ENCODE measurements at regions not wholly inside any gene's neighbourhood (a gene's known extent, or its start where the extent isn't known, plus 50 kb on each side); places are given as distances from the start of the nearest gene placed in this dataset.

DNA sequence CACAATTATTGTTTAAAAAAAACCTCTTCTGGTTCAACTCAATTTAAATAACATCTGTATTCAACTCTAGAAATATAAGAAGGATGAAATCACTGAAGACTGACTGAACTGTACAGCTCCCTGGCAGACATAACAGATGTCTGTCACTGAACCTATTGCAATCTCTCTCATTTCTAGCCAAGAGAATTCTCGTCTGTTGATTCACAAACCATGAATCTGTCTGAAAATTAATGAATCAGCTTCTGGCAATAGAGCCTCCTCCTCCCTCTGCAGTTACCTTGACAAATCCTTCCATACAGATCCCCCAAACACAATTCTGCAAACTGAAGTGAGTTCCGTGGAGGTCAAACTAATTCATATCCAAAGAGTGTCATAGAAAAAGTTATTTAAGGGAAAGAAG, 561.4 kb downstream of the PYDC2 start:
- 63% methylated on average over 1 of the region's 2 CpGs for WGBS
- H3K4ac ChIP-seq (ENCODE audit: low read depth in 1 of 2, low read length in 2 of 2), result no peak overlapping the region
- no peak overlapping the region for H3K18ac ChIP-seq (ENCODE audit: low read depth in 1 of 2, low read length in 2 of 2)

GRCh38 chr3:192024751-192025150, 563.8 kb downstream of the PYDC2 start:
- Histone ChIP-seq H3K23ac (ENCODE audit: low read length in 2 of 2) (no peak overlapping the region), H3K4me1 (ENCODE audit: control insufficient read depth, insufficient read depth, low read depth, low read length) (no peaks in the 10 kb centered on the region), H2BK5ac (ENCODE audit: low read depth, low read length, poor library complexity, severe bottlenecking) (no peak overlapping the region), H4K8ac (ENCODE audit: low read length) (no peak overlapping the region), H2AK5ac (ENCODE audit: low read length, severe bottlenecking) (peak overlapping the region; percentile 19), H2BK15ac (ENCODE audit: low read depth, poor library complexity, severe bottlenecking) (no peak overlapping the region), H3K27ac (ENCODE audit: low read length, poor library complexity, severe bottlenecking) (no peak overlapping the region), H3K9ac (ENCODE audit: low read length) (no peak overlapping the region), H3K79me1 (replicated peaks; ENCODE audit: low read length, poor library complexity, severe bottlenecking) (no peaks in the 10 kb centered on the region), H3K36me3 (ENCODE audit: control insufficient read depth in 1 of 2, insufficient read depth in 2 of 2, low read depth in 1 of 2, low read length in 2 of 2) (no peaks in the 10 kb centered on the region), H3K4me2 (ENCODE audit: low read length, poor library complexity, severe bottlenecking) (no peak overlapping the region), H2AFZ (ENCODE audit: low read depth, low read length) (no peak overlapping the region), H3K27me3 (ENCODE audit: control insufficient read depth in 1 of 2, insufficient read depth in 1 of 2, low read length in 2 of 2) (no peaks in the 10 kb centered on the region), H4K91ac (ENCODE audit: low read length) (no peak overlapping the region), H3K9me3 (ENCODE audit: control insufficient read depth, low read length) (no peaks in the 10 kb centered on the region), H3K4ac (ENCODE audit: low read depth in 1 of 2, low read length in 2 of 2) (no peak overlapping the region), H2BK120ac (ENCODE audit: low read depth, low read length) (no peak overlapping the region), H2BK12ac (ENCODE audit: low read length in 2 of 2) (no peak overlapping the region), H3K14ac (ENCODE audit: low read length in 2 of 2) (no peak overlapping the region), H3K18ac (ENCODE audit: low read depth in 1 of 2, low read length in 2 of 2) (no peak overlapping the region), H3K4me3 (ENCODE audit: insufficient read depth in 1 of 2, low read depth in 1 of 2, low read length in 2 of 2) (no peak overlapping the region)
- DNase-seq, result no peak
- 86% methylated on average over 1 of the region's 1 CpG for WGBS

More for the DNA sequence above, 561.4 kb downstream of the PYDC2 start:
- peaks cover 10% of the 10 kb centered on the region for H3K9me3 ChIP-seq (ENCODE audit: control insufficient read depth, low read length)
- no peak overlapping the region for H3K9ac ChIP-seq (ENCODE audit: low read length)
- no peak overlapping the region for H2AK5ac ChIP-seq (ENCODE audit: low read length, severe bottlenecking)
- no peaks in the 10 kb centered on the region for H3K27me3 ChIP-seq (ENCODE audit: control insufficient read depth in 1 of 2, insufficient read depth in 1 of 2, low read length in 2 of 2)
- no peak overlapping the region for H2BK15ac ChIP-seq (ENCODE audit: low read depth, poor library complexity, severe bottlenecking)
- no peaks in the 10 kb centered on the region for H3K79me1 ChIP-seq (replicated peaks; ENCODE audit: low read length, poor library complexity, severe bottlenecking)
- no peak overlapping the region for H3K4me3 ChIP-seq (ENCODE audit: insufficient read depth in 1 of 2, low read depth in 1 of 2, low read length in 2 of 2)
- no peak overlapping the region for H2AFZ ChIP-seq (ENCODE audit: low read depth, low read length)
- H2BK12ac ChIP-seq (ENCODE audit: low read length in 2 of 2), result no peak overlapping the region
- H4K8ac ChIP-seq (ENCODE audit: low read length), result no peak overlapping the region
- no peak overlapping the region for H3K23ac ChIP-seq (ENCODE audit: low read length in 2 of 2)
- H3K36me3 ChIP-seq (ENCODE audit: control insufficient read depth in 1 of 2, insufficient read depth in 2 of 2, low read depth in 1 of 2, low read length in 2 of 2), result no peaks in the 10 kb centered on the region
- H2BK120ac ChIP-seq (ENCODE audit: low read depth, low read length), result no peak overlapping the region
- no peak overlapping the region for H3K27ac ChIP-seq (ENCODE audit: low read length, poor library complexity, severe bottlenecking)
- H3K4me2 ChIP-seq (ENCODE audit: low read length, poor library complexity, severe bottlenecking), result no peak overlapping the region
- no peak overlapping the region for H2BK5ac ChIP-seq (ENCODE audit: low read depth, low read length, poor library complexity, severe bottlenecking)
- DNase-seq, result no peak
- H3K14ac ChIP-seq (ENCODE audit: low read length in 2 of 2), result no peak overlapping the region
- H3K4me1 ChIP-seq (ENCODE audit: control insufficient read depth, insufficient read depth, low read depth, low read length), result no peaks in the 10 kb centered on the region
- no peak overlapping the region for H4K91ac ChIP-seq (ENCODE audit: low read length)

- Histone ChIP-seq H2AK5ac (ENCODE audit: low read length, severe bottlenecking) (no peak overlapping the region), H3K27me3 (ENCODE audit: control insufficient read depth in 1 of 2, insufficient read depth in 1 of 2, low read length in 2 of 2) (no peaks in the 10 kb centered on the region), H4K8ac (ENCODE audit: low read length) (no peak overlapping the region), H2BK15ac (ENCODE audit: low read depth, poor library complexity, severe bottlenecking) (no peak overlapping the region), H4K91ac (ENCODE audit: low read length) (no peak overlapping the region), H2AFZ (ENCODE audit: low read depth, low read length) (no peak overlapping the region), H3K14ac (ENCODE audit: low read length in 2 of 2) (no peak overlapping the region), H3K4ac (ENCODE audit: low read depth in 1 of 2, low read length in 2 of 2) (no peak overlapping the region), H3K9me3 (ENCODE audit: control insufficient read depth, low read length) (no peaks in the 10 kb centered on the region), H3K4me2 (ENCODE audit: low read length, poor library complexity, severe bottlenecking) (no peak overlapping the region), H3K18ac (ENCODE audit: low read depth in 1 of 2, low read length in 2 of 2) (no peak overlapping the region), H2BK12ac (ENCODE audit: low read length in 2 of 2) (no peak overlapping the region), H3K79me1 (replicated peaks; ENCODE audit: low read length, poor library complexity, severe bottlenecking) (no peaks in the 10 kb centered on the region), H3K36me3 (ENCODE audit: control insufficient read depth in 1 of 2, insufficient read depth in 2 of 2, low read depth in 1 of 2, low read length in 2 of 2) (no peaks in the 10 kb centered on the region), H3K9ac (ENCODE audit: low read length) (no peak overlapping the region), H3K23ac (ENCODE audit: low read length in 2 of 2) (no peak overlapping the region), H2BK120ac (ENCODE audit: low read depth, low read length) (no peak overlapping the region), H3K4me3 (ENCODE audit: insufficient read depth in 1 of 2, low read depth in 1 of 2, low read length in 2 of 2) (no peak overlapping the region), H3K27ac (ENCODE audit: low read length, poor library complexity, severe bottlenecking) (peak overlapping the region; percentile 98), H3K4me1 (ENCODE audit: control insufficient read depth, insufficient read depth, low read depth, low read length) (no peaks in the 10 kb centered on the region), H2BK5ac (ENCODE audit: low read depth, low read length, poor library complexity, severe bottlenecking) (no peak overlapping the region)
- WGBS, result no CpG with 5 or more reads among the region's 2 CpGs
- DNase-seq, result no peak
These were observed 565.7 kb downstream of the PYDC2 start for GRCh38 chr3:192026661-192027060.

GRCh38 chr3:192031941-192032340, 571.0 kb downstream of the PYDC2 start:
- no peak overlapping the region for H2BK5ac ChIP-seq (ENCODE audit: low read depth, low read length, poor library complexity, severe bottlenecking)
- no peaks in the 10 kb centered on the region for H3K27me3 ChIP-seq (ENCODE audit: control insufficient read depth in 1 of 2, insufficient read depth in 1 of 2, low read length in 2 of 2)
- no peak overlapping the region for H2BK12ac ChIP-seq (ENCODE audit: low read length in 2 of 2)
- no peaks in the 10 kb centered on the region for H3K4me1 ChIP-seq (ENCODE audit: control insufficient read depth, insufficient read depth, low read depth, low read length)
- H3K79me1 ChIP-seq (replicated peaks; ENCODE audit: low read length, poor library complexity, severe bottlenecking), result no peaks in the 10 kb centered on the region
- no peak overlapping the region for H3K14ac ChIP-seq (ENCODE audit: low read length in 2 of 2)
- no peak overlapping the region for H2BK120ac ChIP-seq (ENCODE audit: low read depth, low read length)
- no peak overlapping the region for H3K4ac ChIP-seq (ENCODE audit: low read depth in 1 of 2, low read length in 2 of 2)
- no peak overlapping the region for H4K8ac ChIP-seq (ENCODE audit: low read length)
- WGBS, result 91% methylated on average over 1 of the region's 3 CpGs
- H3K18ac ChIP-seq (ENCODE audit: low read depth in 1 of 2, low read length in 2 of 2), result no peak overlapping the region
- H3K27ac ChIP-seq (ENCODE audit: low read length, poor library complexity, severe bottlenecking), result no peak overlapping the region
- no peak overlapping the region for H3K4me3 ChIP-seq (ENCODE audit: insufficient read depth in 1 of 2, low read depth in 1 of 2, low read length in 2 of 2)
- no peak overlapping the region for H3K9ac ChIP-seq (ENCODE audit: low read length)
- H3K23ac ChIP-seq (ENCODE audit: low read length in 2 of 2), result no peak overlapping the region
- H2AK5ac ChIP-seq (ENCODE audit: low read length, severe bottlenecking), result no peak overlapping the region
- no peak overlapping the region for H2BK15ac ChIP-seq (ENCODE audit: low read depth, poor library complexity, severe bottlenecking)
- H3K9me3 ChIP-seq (ENCODE audit: control insufficient read depth, low read length), result no peaks in the 10 kb centered on the region
- H3K4me2 ChIP-seq (ENCODE audit: low read length, poor library complexity, severe bottlenecking), result no peak overlapping the region
- H2AFZ ChIP-seq (ENCODE audit: low read depth, low read length), result no peak overlapping the region
- no peak overlapping the region for H4K91ac ChIP-seq (ENCODE audit: low read length)
- no peaks in the 10 kb centered on the region for H3K36me3 ChIP-seq (ENCODE audit: control insufficient read depth in 1 of 2, insufficient read depth in 2 of 2, low read depth in 1 of 2, low read length in 2 of 2)
- DNase-seq, result no peak

Measured in mesenchymal stem cell (in vitro differentiated cells and primary cell).